Thyroid gland (tissue), 4 donors: ENCODE measurements at regions not wholly inside any gene's neighbourhood (a gene's known extent, or its start where the extent isn't known, plus 50 kb on each side); places are given as distances from the start of the nearest gene placed in this dataset.

Experiments used
- DNase-seq, 2 donors: peaks; one replicate each; pipeline ENCODE4 v3.0.0-alpha.2; 2019
- H3K27ac ChIP-seq, 3 donors: fragments of 200-600 bp; sonication (generic); 1 replicate in 2 of 3; 2 replicates in 1 of 3; pipeline ENCODE4 v1.5.1; 2016 to 2019; ENCODE audit warnings: mild to moderate bottlenecking in 1 of 3, moderate library complexity in 1 of 3
- H3K27me3 ChIP-seq: fragments of 200-600 bp; sonication (generic); one replicate; pipeline ENCODE4 v1.5.1; 2019
- H3K36me3 ChIP-seq, 2 donors: fragments of 200-600 bp; sonication (generic); one replicate each; pipeline ENCODE4 v1.5.1; 2016 to 2019
- H3K4me1 ChIP-seq, 2 donors: fragments of 200-600 bp; sonication (generic); one replicate each; pipeline ENCODE4 v1.5.1; 2017 to 2019
- H3K4me3 ChIP-seq, 3 donors: fragments of 200-600 bp; sonication (generic); replicated peaks in 1 of 3; 1 replicate in 2 of 3; 2 replicates in 1 of 3; pipeline ENCODE4 v1.5.1; 2016; ENCODE audit warnings: mild to moderate bottlenecking in 1 of 3
- H3K9me3 ChIP-seq: fragments of 200-600 bp; sonication (generic); one replicate; pipeline ENCODE4 v1.5.1; 2017
- CTCF ChIP-seq, 6 experiments: fragments of 200-600 bp in 3 of 6; fragments of 450-650 bp in 3 of 6; sonication (generic) in 3 of 6; IDR thresholded peaks; one replicate each; pipeline ENCODE4 v1.5.1; 2016 to 2019; ENCODE audit warnings: antibody characterized with exemption in 6 of 6, mild to moderate bottlenecking in 2 of 6, inconsistent platforms in 1 of 6, moderate library complexity in 1 of 6
- POLR2A ChIP-seq, 2 donors: fragments of 450-650 bp; IDR thresholded peaks; one replicate each; pipeline ENCODE4 v1.6.1; 2017; ENCODE audit warnings: antibody characterized with exemption in 2 of 2, mild to moderate bottlenecking in 2 of 2, moderate library complexity in 1 of 2
- WGBS, 2 donors: methylation state at CpG; one replicate each; pipeline ENCODE4 v1.1.5; 2017; 5-methylcytosine and 5-hydroxymethylcytosine counted together
- intact Hi-C: fragments of 100-400 bp; cut with DNase I; formaldehyde crosslinking; loops from one replicate; pipeline ENCODE4 v1.15.1; 2023

GRCh38 chr14:34365309-34365915 is 96.6 kb downstream of the SPTSSA start:
- Histone ChIP-seq H3K27me3 (no peaks in the 10 kb centered on the region), H3K36me3 (no peaks in the 10 kb centered on the region), H3K4me3 (no peak overlapping the region), H3K9me3 (no peaks in the 10 kb centered on the region), H3K27ac (peak overlapping the region in 1 of 3 donors; percentile 14), H3K4me1 (peaks cover 10 to 17% of the 10 kb centered on the region in 2 donors)
- WGBS, 2 donors: 34 to 36% methylated on average over 5 of the region's 5 CpGs
- no peak for DNase-seq
- intact Hi-C loops: no loop called here
- TF ChIP-seq CTCF (IDR thresholded peaks at IDR 0.05): peak in 5 of 6 experiments; percentile 15 to 63 (median 50)
- TF ChIP-seq POLR2A (IDR thresholded peaks at IDR 0.05): no peak

GRCh38 chr14:34364201-34364600 is 97.8 kb downstream of the SPTSSA start:
- Histone ChIP-seq H3K27ac (no peak overlapping the region), H3K4me1 (peaks cover 10 to 17% of the 10 kb centered on the region in 2 donors), H3K9me3 (no peaks in the 10 kb centered on the region), H3K36me3 (no peaks in the 10 kb centered on the region), H3K27me3 (no peaks in the 10 kb centered on the region), H3K4me3 (no peak overlapping the region)
- DNase-seq: no peak
- 83 to 88% methylated on average over 6 of the region's 6 CpGs for WGBS, 2 donors
- no peak for TF ChIP-seq CTCF (IDR thresholded peaks at IDR 0.05)
- no peak for TF ChIP-seq POLR2A (IDR thresholded peaks at IDR 0.05)
- intact Hi-C loops: loop anchor here (5.0 kb wide), 1 partner anchor 98 kb away; the partner anchor contains the start of gene SPTSSA

GRCh38 chr14:34363733-34364134 is 98.3 kb downstream of the SPTSSA start:
- H3K4me1 ChIP-seq: peaks cover 10 to 17% of the 10 kb centered on the region in 2 donors
- no peaks in the 10 kb centered on the region for H3K9me3 ChIP-seq
- H3K27me3 ChIP-seq: no peaks in the 10 kb centered on the region
- 69 to 72% methylated on average over 6 of the region's 6 CpGs for WGBS, 2 donors
- no peak overlapping the region for H3K27ac ChIP-seq
- TF ChIP-seq CTCF (IDR thresholded peaks at IDR 0.05) (no peak), POLR2A (IDR thresholded peaks at IDR 0.05) (no peak)
- H3K4me3 ChIP-seq: no peak overlapping the region
- H3K36me3 ChIP-seq: no peaks in the 10 kb centered on the region
- no peak for DNase-seq
- intact Hi-C loops: loop anchor here (5.0 kb wide), 1 partner anchor 99 kb away; the partner anchor contains the start of gene SPTSSA

GRCh38 chr14:34362641-34363251 is 99.3 kb downstream of the SPTSSA start:
- intact Hi-C loops: loop anchor here (5.0 kb wide), 1 partner anchor 100 kb away; the partner anchor contains the start of gene SPTSSA
- H3K9me3 ChIP-seq: no peaks in the 10 kb centered on the region
- no peak overlapping the region for H3K4me3 ChIP-seq
- peaks cover 10 to 17% of the 10 kb centered on the region in 2 donors for H3K4me1 ChIP-seq
- H3K27me3 ChIP-seq: no peaks in the 10 kb centered on the region
- TF ChIP-seq POLR2A (IDR thresholded peaks at IDR 0.05): no peak
- TF ChIP-seq CTCF (IDR thresholded peaks at IDR 0.05): no peak
- no peaks in the 10 kb centered on the region for H3K36me3 ChIP-seq
- no peak for DNase-seq
- 90 to 92% methylated on average over 3 of the region's 3 CpGs for WGBS, 2 donors
- H3K27ac ChIP-seq: no peak overlapping the region

- 73 to 76% methylated on average over 2 of the region's 2 CpGs for WGBS, 2 donors
- Histone ChIP-seq H3K4me3 (no peak overlapping the region), H3K9me3 (no peaks in the 10 kb centered on the region), H3K27me3 (no peaks in the 10 kb centered on the region), H3K36me3 (no peaks in the 10 kb centered on the region), H3K27ac (peak overlapping the region in 1 of 3 donors; percentile 44), H3K4me1 (peaks cover 10 to 17% of the 10 kb centered on the region in 2 donors)
- intact Hi-C loops: loop anchor here (5.0 kb wide), 1 partner anchor 101 kb away; the partner anchor contains the start of gene SPTSSA
- TF ChIP-seq POLR2A (IDR thresholded peaks at IDR 0.05): no peak
- TF ChIP-seq CTCF (IDR thresholded peaks at IDR 0.05): no peak
- peak in 1 of 2 donors; percentile 30 for DNase-seq
These were observed 100.5 kb downstream of the SPTSSA start for GRCh38 chr14:34361504-34362011.
